A549 (cell line): ENCODE measurements at regions not wholly inside any gene's neighbourhood (a gene's known extent, or its start where the extent isn't known, plus 50 kb on each side); places are given as distances from the start of the nearest gene placed in this dataset.
A peak's percentile ranks its signal among the peaks of the same experiment; 100 is the strongest.

Experiments used
- ATAC-seq, 2 experiments: fragments of 200-7000 bp in 1 of 2; fragments of >200 bp in 1 of 2; cut with Nextera tagmentation in 1 of 2; cut with Tn5 transposase in 1 of 2; 3 replicates each; pipeline versions ENCODE4 v1.8.0 to v1.9.1; 2018 to 2020; ENCODE audit warnings: mild to moderate bottlenecking in 1 of 2, moderate library complexity in 1 of 2
- CTCF ChIA-PET: fragments of 300-600 bp; sonication (Branson Sonifier 250); formaldehyde crosslinking; extraction: SDS; loops from one replicate; lab custom pipeline; 2021; ENCODE audit warnings: antibody characterized with exemption, inconsistent platforms; lab: Yijun Ruan, JAX
- POLR2A ChIA-PET: fragments of 350-600 bp; formaldehyde crosslinking; extraction: SDS; loops from one replicate; lab custom pipeline; 2021; ENCODE audit warnings: antibody characterized with exemption, inconsistent platforms; lab: Yijun Ruan, JAX
- DNase-seq, 2 experiments: peaks; one replicate each; pipeline versions ENCODE4 v3.0.0 to v3.0.0-alpha.2; 2011 to 2016; ENCODE audit warnings: low read depth in 1 of 2, low spot score in 1 of 2
- FAIRE-seq: peaks from 2 replicates; lab custom pipeline; 2011; peaks lifted over from hg19 to GRCh38; lab: Jason Lieb, UNC
- H3K27ac ChIP-seq, 2 experiments: fragments of >200 bp; sonication (Bioruptor Twin); formaldehyde crosslinking; 3 replicates each; pipeline ENCODE4 v1.5.1; 2016 to 2017
- H3K4me1 ChIP-seq: fragments of >200 bp; sonication (Bioruptor Twin); formaldehyde crosslinking; 3 replicates; pipeline ENCODE4 v1.6.1; 2016
- H3K4me2 ChIP-seq: fragments of >200 bp; sonication (Bioruptor Twin); formaldehyde crosslinking; 3 replicates; pipeline ENCODE4 v1.6.1; 2016
- H3K4me3 ChIP-seq: fragments of >200 bp; sonication (Bioruptor Twin); formaldehyde crosslinking; 3 replicates; pipeline ENCODE4 v1.5.1; 2016
- H3K9me3 ChIP-seq: fragments of >200 bp; sonication (Bioruptor Twin); formaldehyde crosslinking; 3 replicates; pipeline ENCODE4 v1.6.1; 2016
- BHLHE40 ChIP-seq: IDR thresholded peaks from 2 replicates; pipeline ENCODE4 v1.6.1; 2012; ENCODE audit warnings: low read depth, low read length, inconsistent platforms
- FOSB ChIP-seq: fragments of 250-450 bp; sonication (Bioruptor Pico); IDR thresholded peaks from 2 replicates; pipeline ENCODE4 v1.5.0; 2020; ENCODE audit warnings: mild to moderate bottlenecking, moderate library complexity
- FOSL2 ChIP-seq, 2 experiments: fragments of 450-650 bp in 1 of 2; fragments of >200 bp in 1 of 2; sonication (Bioruptor Twin) in 1 of 2; formaldehyde crosslinking; IDR thresholded peaks; 2 replicates each; pipeline versions ENCODE4 v1.5.0 to v1.6.1; 2016 to 2020; ENCODE audit warnings: mild to moderate bottlenecking in 1 of 2, moderate library complexity in 1 of 2
- HDAC2 ChIP-seq: fragments of 200-600 bp; sonication (generic); IDR thresholded peaks from 2 replicates; pipeline ENCODE4 v1.6.1; 2016
- HOXA7 ChIP-seq: fragments of 250-450 bp; sonication (Bioruptor Pico); IDR thresholded peaks from 2 replicates; pipeline ENCODE4 v1.5.0; 2020; ENCODE audit warnings: mild to moderate bottlenecking, moderate library complexity
- HOXB5 ChIP-seq: fragments of 250-450 bp; sonication (Bioruptor Pico); IDR thresholded peaks from 2 replicates; pipeline ENCODE4 v1.5.0; 2020; ENCODE audit warnings: mild to moderate bottlenecking, moderate library complexity
- KDM1A ChIP-seq: fragments of 200-600 bp; sonication (generic); IDR thresholded peaks from 2 replicates; pipeline ENCODE4 v1.6.1; 2016; ENCODE audit warnings: low read depth, mild to moderate bottlenecking
- KDM5A ChIP-seq: fragments of 200-600 bp; sonication (generic); IDR thresholded peaks from 2 replicates; pipeline ENCODE4 v1.6.1; 2016; ENCODE audit warnings: antibody characterized with exemption, mild to moderate bottlenecking
- MAFK ChIP-seq: fragments of 450-650 bp; IDR thresholded peaks from 2 replicates; pipeline ENCODE4 v1.6.1; 2014; ENCODE audit not compliant: partially characterized antibody
- MYC ChIP-seq: IDR thresholded peaks from 2 replicates; pipeline ENCODE4 v1.6.1; 2012; ENCODE audit warnings: mild to moderate bottlenecking, inconsistent platforms, low read length, improper control_type of control experiment, borderline replicate concordance
- NR3C1 ChIP-seq: fragments of >200 bp; sonication (Bioruptor Twin); formaldehyde crosslinking; IDR thresholded peaks from 3 replicates; pipeline ENCODE4 v1.6.1; 2017
- PHF8 ChIP-seq: fragments of 200-600 bp; sonication (generic); IDR thresholded peaks from 2 replicates; pipeline ENCODE4 v1.6.1; 2016; ENCODE audit warnings: low read depth, mild to moderate bottlenecking, antibody characterized with exemption, moderate library complexity, borderline replicate concordance
- POLR2A ChIP-seq: IDR thresholded peaks from 2 replicates; pipeline ENCODE4 v1.6.1; 2012; ENCODE audit warnings: mild to moderate bottlenecking, low read length
- RCOR1 ChIP-seq: fragments of 150-350 bp; IDR thresholded peaks from 2 replicates; pipeline ENCODE4 v1.6.1; 2014; ENCODE audit warnings: antibody characterized with exemption, low read length, low read depth
- RFX5 ChIP-seq: fragments of 450-650 bp; IDR thresholded peaks from 2 replicates; pipeline ENCODE4 v1.7.1; 2014; ENCODE audit warnings: antibody characterized with exemption, mild to moderate bottlenecking, moderate library complexity
- ZC3H11A ChIP-seq: fragments of 450-650 bp; IDR thresholded peaks from 2 replicates; pipeline ENCODE4 v1.6.1; 2014; ENCODE audit warnings: antibody characterized with exemption, mild to moderate bottlenecking
- WGBS: methylation state at CpG from one replicate; pipeline ENCODE4 v1.1.6; 2017; ENCODE audit errors: missing lambda C conversion rate; 5-methylcytosine and 5-hydroxymethylcytosine counted together
- TF ChIP-seq, protein P1 (sequence below): IDR thresholded peaks from 2 replicates; pipeline ENCODE4 v1.6.1; 2012
- TF ChIP-seq, protein P2 (sequence below): fragments of >200 bp; sonication (Bioruptor Twin); formaldehyde crosslinking; IDR thresholded peaks from 3 replicates; pipeline ENCODE4 v1.5.1; 2016
- TF ChIP-seq, protein P3 (sequence below): IDR thresholded peaks from 2 replicates; pipeline ENCODE4 v1.6.1; 2012; ENCODE audit warnings: low read depth, borderline replicate concordance
- TF ChIP-seq, protein P4 (sequence below): fragments of 250-450 bp; sonication (Bioruptor Pico); IDR thresholded peaks from 2 replicates; pipeline ENCODE4 v1.5.0; 2020; ENCODE audit warnings: low read depth, mild to moderate bottlenecking, moderate library complexity
- TF ChIP-seq, protein P5 (sequence below): fragments of >200 bp; sonication (Bioruptor Twin); formaldehyde crosslinking; IDR thresholded peaks from 2 replicates; pipeline ENCODE4 v1.6.1; 2016

DNA sequence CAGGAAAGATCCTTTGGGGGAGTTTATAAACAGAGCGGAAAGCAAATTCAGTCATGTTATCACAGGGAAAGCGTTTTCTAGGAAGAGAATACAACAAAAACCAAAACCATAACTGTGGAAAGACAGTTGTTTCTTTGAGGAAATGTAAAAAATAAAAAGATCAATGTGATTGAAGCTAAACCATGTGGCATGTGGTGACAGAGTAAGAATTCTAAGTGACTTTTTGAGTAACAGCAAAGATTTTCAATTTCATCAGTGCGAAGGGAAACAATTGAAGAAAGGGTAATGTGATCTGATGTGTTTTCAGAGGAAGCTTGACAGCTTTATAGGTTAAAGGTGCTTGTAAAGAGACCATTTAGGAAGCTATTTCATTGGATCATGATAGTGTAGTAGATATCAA is 575.9 kb upstream of the CHORDC1 start (continued):
- TF ChIP-seq, protein P1, sequence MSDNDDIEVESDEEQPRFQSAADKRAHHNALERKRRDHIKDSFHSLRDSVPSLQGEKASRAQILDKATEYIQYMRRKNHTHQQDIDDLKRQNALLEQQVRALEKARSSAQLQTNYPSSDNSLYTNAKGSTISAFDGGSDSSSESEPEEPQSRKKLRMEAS: no peak

DNA sequence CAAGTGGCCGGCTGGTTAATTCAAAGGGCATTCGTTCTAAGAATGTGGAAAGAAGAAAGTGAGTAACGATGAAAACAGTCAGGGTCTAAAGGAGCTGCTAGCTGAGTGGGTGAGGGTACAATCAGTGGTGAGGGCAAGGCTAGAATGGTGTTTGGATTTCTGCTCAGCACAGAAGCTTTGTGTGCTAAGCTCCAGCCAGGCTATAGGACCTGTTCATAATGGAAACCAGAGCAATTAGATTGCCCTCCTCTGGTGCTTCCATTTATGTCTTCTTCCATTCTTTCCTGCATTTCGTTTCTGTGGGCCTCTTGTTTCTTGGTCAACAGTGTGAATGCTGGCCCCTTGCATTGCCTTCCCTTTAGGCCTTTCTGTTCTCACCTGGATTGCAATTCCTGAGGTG is 572.9 kb upstream of the CHORDC1 start:
- Histone ChIP-seq H3K27ac (no peak overlapping the region), H3K4me3 (no peak overlapping the region), H3K4me2 (no peak overlapping the region), H3K9me3 (no peaks in the 10 kb centered on the region), H3K4me1 (no peaks in the 10 kb centered on the region)
- WGBS: 45% methylated on average over 4 of the region's 4 CpGs
- TF ChIP-seq ZC3H11A: no peak
- no peak for TF ChIP-seq POLR2A
- TF ChIP-seq HOXA7: no peak
- no peak for TF ChIP-seq RFX5
- TF ChIP-seq, protein P2, sequence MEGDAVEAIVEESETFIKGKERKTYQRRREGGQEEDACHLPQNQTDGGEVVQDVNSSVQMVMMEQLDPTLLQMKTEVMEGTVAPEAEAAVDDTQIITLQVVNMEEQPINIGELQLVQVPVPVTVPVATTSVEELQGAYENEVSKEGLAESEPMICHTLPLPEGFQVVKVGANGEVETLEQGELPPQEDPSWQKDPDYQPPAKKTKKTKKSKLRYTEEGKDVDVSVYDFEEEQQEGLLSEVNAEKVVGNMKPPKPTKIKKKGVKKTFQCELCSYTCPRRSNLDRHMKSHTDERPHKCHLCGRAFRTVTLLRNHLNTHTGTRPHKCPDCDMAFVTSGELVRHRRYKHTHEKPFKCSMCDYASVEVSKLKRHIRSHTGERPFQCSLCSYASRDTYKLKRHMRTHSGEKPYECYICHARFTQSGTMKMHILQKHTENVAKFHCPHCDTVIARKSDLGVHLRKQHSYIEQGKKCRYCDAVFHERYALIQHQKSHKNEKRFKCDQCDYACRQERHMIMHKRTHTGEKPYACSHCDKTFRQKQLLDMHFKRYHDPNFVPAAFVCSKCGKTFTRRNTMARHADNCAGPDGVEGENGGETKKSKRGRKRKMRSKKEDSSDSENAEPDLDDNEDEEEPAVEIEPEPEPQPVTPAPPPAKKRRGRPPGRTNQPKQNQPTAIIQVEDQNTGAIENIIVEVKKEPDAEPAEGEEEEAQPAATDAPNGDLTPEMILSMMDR: no peak
- TF ChIP-seq BHLHE40: no peak
- TF ChIP-seq KDM5A: no peak
- no peak for TF ChIP-seq MYC
- no peak for TF ChIP-seq HOXB5 (CRISPR knock-in tag)
- no peak for TF ChIP-seq FOSB (CRISPR knock-in tag)
- TF ChIP-seq, protein P3, sequence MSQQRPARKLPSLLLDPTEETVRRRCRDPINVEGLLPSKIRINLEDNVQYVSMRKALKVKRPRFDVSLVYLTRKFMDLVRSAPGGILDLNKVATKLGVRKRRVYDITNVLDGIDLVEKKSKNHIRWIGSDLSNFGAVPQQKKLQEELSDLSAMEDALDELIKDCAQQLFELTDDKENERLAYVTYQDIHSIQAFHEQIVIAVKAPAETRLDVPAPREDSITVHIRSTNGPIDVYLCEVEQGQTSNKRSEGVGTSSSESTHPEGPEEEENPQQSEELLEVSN: no peak
- no peak for TF ChIP-seq HDAC2
- no peak for TF ChIP-seq NR3C1
- TF ChIP-seq, protein P4, sequence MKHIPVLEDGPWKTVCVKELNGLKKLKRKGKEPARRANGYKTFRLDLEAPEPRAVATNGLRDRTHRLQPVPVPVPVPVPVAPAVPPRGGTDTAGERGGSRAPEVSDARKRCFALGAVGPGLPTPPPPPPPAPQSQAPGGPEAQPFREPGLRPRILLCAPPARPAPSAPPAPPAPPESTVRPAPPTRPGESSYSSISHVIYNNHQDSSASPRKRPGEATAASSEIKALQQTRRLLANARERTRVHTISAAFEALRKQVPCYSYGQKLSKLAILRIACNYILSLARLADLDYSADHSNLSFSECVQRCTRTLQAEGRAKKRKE: no peak
- POLR2A ChIA-PET: no interaction called here
- no peak for ATAC-seq
- no peak for FAIRE-seq
- CTCF ChIA-PET: no interaction called here
- DNase-seq: no peak

DNA sequence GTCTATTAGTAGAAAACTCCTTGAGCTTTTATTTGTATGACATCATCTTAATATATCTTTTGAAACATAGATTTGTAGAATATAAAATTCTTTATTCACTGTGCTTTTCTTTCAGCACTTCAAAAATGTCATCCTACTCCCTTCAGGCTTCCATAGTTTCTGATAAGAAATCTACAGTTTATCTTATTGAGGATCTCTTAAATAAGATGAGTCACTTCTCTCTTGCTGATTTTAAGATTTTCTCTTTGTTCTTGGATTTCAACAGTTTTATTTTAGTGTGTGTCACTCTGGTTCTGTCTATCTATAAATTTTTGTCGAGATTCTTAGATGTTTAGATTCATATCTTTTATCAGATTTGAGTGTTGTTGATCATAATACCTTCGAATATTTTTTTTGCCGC is 566.1 kb upstream of the CHORDC1 start:
- 26% methylated on average over 3 of the region's 3 CpGs for WGBS
- ChIA-PET CTCF (no interaction called here), POLR2A (no interaction called here)
- TF ChIP-seq, protein P5, sequence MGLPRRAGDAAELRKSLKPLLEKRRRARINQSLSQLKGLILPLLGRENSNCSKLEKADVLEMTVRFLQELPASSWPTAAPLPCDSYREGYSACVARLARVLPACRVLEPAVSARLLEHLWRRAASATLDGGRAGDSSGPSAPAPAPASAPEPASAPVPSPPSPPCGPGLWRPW: no peak
- TF ChIP-seq FOSL2 (IDR thresholded peaks at IDR 0.05): no peak
- peak; percentile 46 for TF ChIP-seq FOSL2 (CRISPR knock-in tag; IDR thresholded peaks at IDR 0.05)
- H3K27ac ChIP-seq: no peak overlapping the region
- ATAC-seq: no peak
- H3K9me3 ChIP-seq: peaks cover 7% of the 10 kb centered on the region; the same call in 1 of the 3 replicates
- no peak for FAIRE-seq
- no peak overlapping the region for H3K4me3 ChIP-seq
- no peak for DNase-seq
- H3K4me2 ChIP-seq: no peak overlapping the region
- no peaks in the 10 kb centered on the region for H3K4me1 ChIP-seq

DNA sequence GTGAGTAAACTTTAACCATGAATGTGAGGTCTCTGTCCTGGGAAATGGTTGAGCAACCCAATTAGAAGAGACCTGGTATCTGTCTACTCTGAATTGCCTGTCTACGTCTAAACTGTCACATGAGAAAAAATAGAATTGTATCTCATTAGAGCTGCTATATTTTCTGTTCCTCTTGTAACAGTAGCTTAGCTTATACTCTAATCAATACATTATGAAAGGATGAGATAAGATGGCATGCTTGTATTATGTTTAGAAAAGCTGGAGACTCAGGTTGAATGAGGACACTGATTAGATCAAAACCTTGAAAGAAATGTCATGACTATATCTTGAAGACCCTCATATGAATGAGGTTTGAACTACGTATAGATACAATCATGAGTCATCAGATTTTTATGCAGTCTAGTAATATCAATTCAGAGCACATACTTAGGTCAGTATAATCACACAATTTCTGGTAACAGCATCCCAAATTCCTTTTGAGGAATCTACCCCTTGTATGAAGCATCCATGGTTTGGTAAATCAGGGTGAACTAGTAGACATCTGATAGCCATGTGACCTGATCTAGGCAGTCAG is 561.5 kb upstream of the CHORDC1 start:
- WGBS: 30% methylated on average over 2 of the region's 2 CpGs
- Histone ChIP-seq H3K9me3 (peaks cover 4% of the 10 kb centered on the region; the same call in 1 of the 3 replicates), H3K4me3 (no peak overlapping the region), H3K4me1 (no peaks in the 10 kb centered on the region), H3K27ac (no peak overlapping the region), H3K4me2 (no peak overlapping the region)
- FAIRE-seq (no peak), ATAC-seq (no peak), DNase-seq (no peak)
- ChIA-PET POLR2A (no interaction called here), CTCF (no interaction called here)
- TF ChIP-seq HOXB5 (CRISPR knock-in tag) (no peak), MAFK (peak; percentile 53), FOSL2 (IDR thresholded peaks at IDR 0.05) (no peak), FOSL2 (CRISPR knock-in tag; IDR thresholded peaks at IDR 0.05) (peak; percentile 29; the same call in 1 of the 2 replicates), RCOR1 (no peak), PHF8 (no peak), KDM1A (no peak)
